ENCODE measurements at regions not wholly inside any gene's neighbourhood (a gene's known extent, or its start where the extent isn't known, plus 50 kb on each side); places are given as distances from the start of the nearest gene placed in this dataset.

DNA sequence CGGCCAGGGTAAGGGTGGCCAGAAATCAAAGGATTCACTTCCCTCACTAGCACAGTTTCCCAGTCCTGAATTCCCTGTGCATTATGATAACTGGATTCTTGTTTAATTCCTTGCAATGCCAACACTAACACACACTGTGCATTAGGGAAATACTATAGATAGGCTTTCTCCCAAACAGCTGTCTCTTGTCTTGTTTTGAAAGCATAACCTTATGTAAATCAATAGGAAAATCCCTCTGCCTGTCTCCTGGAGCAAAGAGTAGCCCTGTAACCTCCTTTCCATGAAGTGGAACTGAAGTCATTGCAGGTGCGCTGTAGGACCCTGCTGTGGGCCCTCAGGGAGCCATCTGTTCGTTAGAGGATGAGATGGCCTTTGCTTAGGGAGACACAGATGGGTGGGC lies 82.8 kb upstream of the FAM171A1 start:
- TF ChIP-seq, protein P1, sequence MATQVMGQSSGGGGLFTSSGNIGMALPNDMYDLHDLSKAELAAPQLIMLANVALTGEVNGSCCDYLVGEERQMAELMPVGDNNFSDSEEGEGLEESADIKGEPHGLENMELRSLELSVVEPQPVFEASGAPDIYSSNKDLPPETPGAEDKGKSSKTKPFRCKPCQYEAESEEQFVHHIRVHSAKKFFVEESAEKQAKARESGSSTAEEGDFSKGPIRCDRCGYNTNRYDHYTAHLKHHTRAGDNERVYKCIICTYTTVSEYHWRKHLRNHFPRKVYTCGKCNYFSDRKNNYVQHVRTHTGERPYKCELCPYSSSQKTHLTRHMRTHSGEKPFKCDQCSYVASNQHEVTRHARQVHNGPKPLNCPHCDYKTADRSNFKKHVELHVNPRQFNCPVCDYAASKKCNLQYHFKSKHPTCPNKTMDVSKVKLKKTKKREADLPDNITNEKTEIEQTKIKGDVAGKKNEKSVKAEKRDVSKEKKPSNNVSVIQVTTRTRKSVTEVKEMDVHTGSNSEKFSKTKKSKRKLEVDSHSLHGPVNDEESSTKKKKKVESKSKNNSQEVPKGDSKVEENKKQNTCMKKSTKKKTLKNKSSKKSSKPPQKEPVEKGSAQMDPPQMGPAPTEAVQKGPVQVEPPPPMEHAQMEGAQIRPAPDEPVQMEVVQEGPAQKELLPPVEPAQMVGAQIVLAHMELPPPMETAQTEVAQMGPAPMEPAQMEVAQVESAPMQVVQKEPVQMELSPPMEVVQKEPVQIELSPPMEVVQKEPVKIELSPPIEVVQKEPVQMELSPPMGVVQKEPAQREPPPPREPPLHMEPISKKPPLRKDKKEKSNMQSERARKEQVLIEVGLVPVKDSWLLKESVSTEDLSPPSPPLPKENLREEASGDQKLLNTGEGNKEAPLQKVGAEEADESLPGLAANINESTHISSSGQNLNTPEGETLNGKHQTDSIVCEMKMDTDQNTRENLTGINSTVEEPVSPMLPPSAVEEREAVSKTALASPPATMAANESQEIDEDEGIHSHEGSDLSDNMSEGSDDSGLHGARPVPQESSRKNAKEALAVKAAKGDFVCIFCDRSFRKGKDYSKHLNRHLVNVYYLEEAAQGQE (IDR thresholded peaks at IDR 0.05; ENCODE audit: insufficient read depth in 1 of 2, low read depth in 2 of 2, low read length in 2 of 2): no peak
- TF ChIP-seq POLR2AphosphoS5 (IDR thresholded peaks at IDR 0.05; ENCODE audit: low read depth, low read length) (no peak), TAF1 (IDR thresholded peaks at IDR 0.05; ENCODE audit: borderline replicate concordance, insufficient read depth, low read length) (no peak), FOXP2 (optimal IDR thresholded peaks at IDR 0.05; ENCODE audit: borderline replicate concordance, extremely low read depth, extremely low read length, insufficient read depth) (no peak), SIN3A (IDR thresholded peaks at IDR 0.05; ENCODE audit: borderline replicate concordance, insufficient read depth, low read length) (no peak)

Data from PFSK-1 (cell line).